BLaER1 treated with 17β-estradiol and CSF1 and Interleukin-3, amounts not matched to agents 10 nM and 100 nM (cell line): ENCODE measurements at regions not wholly inside any gene's neighbourhood (a gene's known extent, or its start where the extent isn't known, plus 50 kb on each side); places are given as distances from the start of the nearest gene placed in this dataset.

Experiments used
- H3K27ac ChIP-seq, 11 experiments: shearing (Covaris generic); formaldehyde crosslinking; 2 replicates each; pipeline ENCODE4 v1.8.1; 2022
- H3K27me3 ChIP-seq, 11 experiments: shearing (Covaris generic); formaldehyde crosslinking; 2 replicates each; pipeline ENCODE4 v1.8.1; 2022
- H3K36me3 ChIP-seq, 11 experiments: shearing (Covaris generic); formaldehyde crosslinking; 2 replicates each; pipeline ENCODE4 v1.8.1; 2022
- H3K4me1 ChIP-seq, 10 experiments: shearing (Covaris generic); formaldehyde crosslinking; 2 replicates each; pipeline ENCODE4 v1.8.1; 2022
- H3K4me2 ChIP-seq, 11 experiments: shearing (Covaris generic); formaldehyde crosslinking; 2 replicates each; pipeline ENCODE4 v1.8.1; 2022
- H3K4me3 ChIP-seq, 10 experiments: shearing (Covaris generic); formaldehyde crosslinking; 2 replicates each; pipeline ENCODE4 v1.8.1; 2022
- H3K9ac ChIP-seq, 11 experiments: shearing (Covaris generic); formaldehyde crosslinking; 2 replicates each; pipeline ENCODE4 v1.8.1; 2022
- H3K9me3 ChIP-seq, 11 experiments: shearing (Covaris generic); formaldehyde crosslinking; replicated peaks in 1 of 11; 2 replicates each; pipeline ENCODE4 v1.8.1; 2022
- H4K20me1 ChIP-seq, 11 experiments: shearing (Covaris generic); formaldehyde crosslinking; 2 replicates each; pipeline ENCODE4 v1.8.1; 2022
- Cebpa-rat ChIP-seq, 11 experiments: shearing (Covaris generic); IDR thresholded peaks; 2 replicates each; pipeline ENCODE4 v1.8.1; 2022

DNA sequence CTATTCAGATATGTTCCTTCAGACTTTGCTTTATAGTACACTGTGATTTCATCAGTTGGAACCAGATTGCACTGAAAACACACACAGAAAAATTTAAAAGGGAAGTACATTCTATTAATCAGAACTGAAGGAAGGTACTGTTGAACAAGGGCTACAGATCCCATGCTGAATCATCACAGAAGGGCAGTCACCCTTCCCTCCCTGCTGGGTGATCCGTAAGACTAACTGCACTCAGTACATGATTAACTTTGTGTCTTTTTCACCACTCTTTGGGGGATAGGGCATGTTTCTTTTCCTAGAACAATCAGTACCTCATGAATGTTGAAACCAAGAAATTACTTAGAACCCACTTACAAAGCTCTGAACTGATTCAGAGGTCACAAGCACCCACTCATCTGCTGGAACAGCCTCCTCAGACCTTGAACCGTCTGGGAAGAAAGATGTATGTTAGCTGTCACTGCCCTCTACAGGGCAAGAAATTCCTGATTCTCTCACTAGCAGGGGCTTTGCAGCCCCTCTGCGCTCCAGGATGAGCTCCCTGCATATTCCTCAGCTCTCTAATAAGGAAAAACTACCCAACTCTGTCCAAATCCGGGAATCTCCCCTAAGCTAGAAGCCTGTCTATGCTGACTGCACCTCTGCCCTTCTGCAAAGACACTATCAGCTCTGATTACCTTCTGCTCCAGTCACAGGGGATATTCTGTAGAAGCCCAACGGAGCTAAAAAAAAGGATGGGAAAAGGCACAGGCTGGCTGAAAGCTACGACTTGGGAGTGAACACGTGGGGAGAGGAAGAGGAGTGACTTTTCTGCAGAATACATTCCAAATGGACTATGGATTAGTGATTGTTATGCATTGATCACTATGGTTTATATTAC is 51.0 kb downstream of the IARS1 start:
- no peak overlapping the region for H3K4me3 ChIP-seq
- H3K36me3 ChIP-seq = peaks cover 100% of the 10 kb centered on the region in 11 experiments
- no peak for TF ChIP-seq Cebpa-rat (IDR thresholded peaks at IDR 0.05)

DNA sequence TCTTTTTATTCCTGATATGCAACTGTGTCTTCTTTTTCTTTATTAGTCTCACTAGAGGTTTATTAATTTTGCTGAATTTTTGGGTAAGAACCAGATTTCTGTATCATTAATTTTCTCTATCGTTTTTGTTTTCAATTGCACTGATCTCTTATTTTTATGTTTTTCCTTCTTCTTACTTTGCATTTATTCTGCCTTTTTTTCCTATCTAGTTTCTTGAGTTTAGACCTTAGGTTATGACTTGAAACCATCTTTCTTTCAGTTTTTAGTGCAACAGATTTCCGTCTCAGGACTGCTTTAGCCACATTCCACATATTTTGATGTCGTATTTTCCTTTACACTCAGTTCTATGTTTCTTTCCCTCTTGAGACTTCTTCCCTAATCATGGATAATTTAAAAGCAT is 56.6 kb downstream of the IARS1 start:
- no peak for TF ChIP-seq Cebpa-rat (IDR thresholded peaks at IDR 0.05)
- H3K27ac ChIP-seq = no peak overlapping the region
- no peak overlapping the region for H3K9ac ChIP-seq
- H3K27me3 ChIP-seq = no peaks in the 10 kb centered on the region
- peaks cover 98 to 100% (median 100%) of the 10 kb centered on the region in 11 experiments for H3K36me3 ChIP-seq
- no peak overlapping the region for H3K4me2 ChIP-seq
- no peaks in the 10 kb centered on the region for H3K4me1 ChIP-seq
- no peaks in the 10 kb centered on the region for H3K9me3 ChIP-seq
- peaks cover 0 to 39% (median 0%) of the 10 kb centered on the region in 11 experiments; a peak in 4 of 22 replicates for H4K20me1 ChIP-seq
- H3K4me3 ChIP-seq = no peak overlapping the region

More for the DNA sequence above, 51.0 kb downstream of the IARS1 start:
- H3K4me1 ChIP-seq = no peaks in the 10 kb centered on the region
- H3K9me3 ChIP-seq = no peaks in the 10 kb centered on the region
- no peak overlapping the region for H3K4me2 ChIP-seq
- H3K27me3 ChIP-seq = no peaks in the 10 kb centered on the region
- H4K20me1 ChIP-seq = peaks cover 0 to 71% (median 9%) of the 10 kb centered on the region in 11 experiments; a peak in 12 of 22 replicates
- peak overlapping the region in 1 of 11 experiments; percentile 13; a peak in 1 of 22 replicates for H3K9ac ChIP-seq
- no peak overlapping the region for H3K27ac ChIP-seq

DNA sequence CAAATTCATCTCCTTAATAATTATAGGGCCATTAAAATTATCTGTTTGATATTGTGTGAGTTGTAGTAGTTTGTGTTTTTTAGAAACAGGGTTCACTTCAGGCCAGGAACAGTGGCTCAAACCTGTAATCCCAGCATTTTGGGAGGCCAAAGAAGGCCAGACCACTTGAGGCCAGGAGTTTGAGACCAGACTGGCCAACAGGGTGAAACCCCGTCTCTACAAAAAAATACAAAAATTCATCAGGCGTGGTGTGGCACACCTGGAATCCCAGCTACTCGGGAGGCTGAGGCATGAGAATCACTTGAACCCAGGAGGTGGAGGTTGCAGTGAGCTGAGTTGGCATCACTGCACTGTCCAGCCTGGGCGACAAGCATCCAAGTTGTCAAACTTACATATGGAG is 57.0 kb downstream of the IARS1 start:
- TF ChIP-seq Cebpa-rat (IDR thresholded peaks at IDR 0.05) = no peak
- no peaks in the 10 kb centered on the region for H3K27me3 ChIP-seq
- H3K36me3 ChIP-seq = peaks cover 96 to 100% (median 100%) of the 10 kb centered on the region in 11 experiments
- H3K9me3 ChIP-seq = peaks cover 0 to 2% (median 0%) of the 10 kb centered on the region in 11 experiments; a peak in 2 of 22 replicates
- H3K4me1 ChIP-seq = no peaks in the 10 kb centered on the region
- H3K4me3 ChIP-seq = no peak overlapping the region
- H4K20me1 ChIP-seq = peaks cover 0 to 34% (median 0%) of the 10 kb centered on the region in 11 experiments; a peak in 4 of 22 replicates
- H3K4me2 ChIP-seq = no peak overlapping the region
- H3K9ac ChIP-seq = no peak overlapping the region
- H3K27ac ChIP-seq = no peak overlapping the region

DNA sequence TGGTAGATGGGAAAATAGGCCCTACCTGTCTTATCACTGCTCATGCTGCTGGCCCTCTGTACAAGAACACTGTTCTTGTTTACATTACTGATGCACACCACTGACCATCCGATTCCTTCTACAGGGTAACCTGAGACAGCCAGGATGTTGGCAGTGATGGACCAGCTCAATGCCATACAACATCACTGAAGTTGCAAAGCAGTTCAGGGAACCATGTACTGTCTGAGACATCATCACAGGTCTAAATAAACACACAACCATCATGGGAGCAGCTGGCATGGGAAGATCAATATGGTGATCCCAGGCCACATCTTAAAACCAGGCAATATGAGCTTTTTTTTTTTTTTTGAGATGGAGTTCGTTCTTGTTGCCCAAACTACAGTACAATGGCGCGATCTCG is 59.0 kb downstream of the IARS1 start:
- Histone ChIP-seq H3K9me3 (peaks cover 7 to 21% (median 12%) of the 10 kb centered on the region in 11 experiments; a peak in 17 of 22 replicates), H3K9ac (no peak overlapping the region), H3K4me1 (no peaks in the 10 kb centered on the region), H3K4me3 (no peak overlapping the region), H3K36me3 (peaks cover 96 to 100% (median 100%) of the 10 kb centered on the region in 11 experiments), H4K20me1 (peaks cover 0 to 16% (median 0%) of the 10 kb centered on the region in 11 experiments; a peak in 4 of 22 replicates), H3K27me3 (no peaks in the 10 kb centered on the region), H3K4me2 (no peak overlapping the region), H3K27ac (no peak overlapping the region)
- TF ChIP-seq Cebpa-rat (IDR thresholded peaks at IDR 0.05) = no peak

DNA sequence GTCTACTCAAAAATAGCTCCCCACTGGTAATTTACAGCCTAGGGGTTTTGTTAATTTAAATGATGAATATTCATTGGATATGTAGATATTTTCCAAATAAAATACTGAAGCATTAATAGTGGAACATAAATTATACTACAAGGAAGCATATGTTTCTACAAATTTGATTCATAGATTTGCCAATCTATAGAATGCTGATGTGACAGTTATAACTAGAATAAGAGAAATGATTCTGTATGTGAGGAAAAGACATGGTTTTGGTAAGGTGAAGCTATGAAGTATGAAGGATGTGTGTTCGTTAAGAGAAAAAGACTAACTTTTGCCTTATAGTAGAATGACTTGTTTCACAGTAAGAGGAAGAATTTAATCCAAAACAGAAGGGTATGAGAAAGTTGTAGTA is 61.3 kb downstream of the IARS1 start:
- peaks cover 93 to 100% (median 95%) of the 10 kb centered on the region in 11 experiments for H3K36me3 ChIP-seq
- no peak overlapping the region for H3K27ac ChIP-seq
- no peak for TF ChIP-seq Cebpa-rat (IDR thresholded peaks at IDR 0.05)
- H3K4me1 ChIP-seq = no peaks in the 10 kb centered on the region
- H3K9ac ChIP-seq = no peak overlapping the region
- H3K27me3 ChIP-seq = no peaks in the 10 kb centered on the region
- peaks cover 24 to 39% (median 31%) of the 10 kb centered on the region in 11 experiments for H3K9me3 ChIP-seq
- H3K4me2 ChIP-seq = no peak overlapping the region
- peaks cover 0 to 14% (median 0%) of the 10 kb centered on the region in 11 experiments; a peak in 3 of 22 replicates for H4K20me1 ChIP-seq
- H3K4me3 ChIP-seq = no peak overlapping the region

DNA sequence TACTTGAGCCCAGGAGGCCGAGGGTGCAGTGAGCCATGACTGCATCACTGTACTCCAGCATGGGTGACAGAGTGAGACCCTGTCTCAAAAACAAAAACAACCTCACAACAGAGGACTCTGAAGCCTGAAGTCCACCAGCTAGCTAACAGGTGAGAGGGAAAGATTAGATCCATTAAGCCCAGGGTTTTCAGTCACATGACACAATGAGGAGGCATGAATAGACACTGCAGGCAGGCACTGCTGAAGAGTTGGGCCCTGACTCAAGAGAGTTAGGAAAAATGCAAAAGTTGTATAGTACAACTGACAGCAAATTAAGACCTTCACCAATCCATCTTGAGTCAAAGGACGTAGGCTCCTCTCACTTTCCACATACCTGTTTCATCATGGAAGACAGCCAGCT is 64.9 kb downstream of the IARS1 start:
- no peak overlapping the region for H3K4me2 ChIP-seq

DNA sequence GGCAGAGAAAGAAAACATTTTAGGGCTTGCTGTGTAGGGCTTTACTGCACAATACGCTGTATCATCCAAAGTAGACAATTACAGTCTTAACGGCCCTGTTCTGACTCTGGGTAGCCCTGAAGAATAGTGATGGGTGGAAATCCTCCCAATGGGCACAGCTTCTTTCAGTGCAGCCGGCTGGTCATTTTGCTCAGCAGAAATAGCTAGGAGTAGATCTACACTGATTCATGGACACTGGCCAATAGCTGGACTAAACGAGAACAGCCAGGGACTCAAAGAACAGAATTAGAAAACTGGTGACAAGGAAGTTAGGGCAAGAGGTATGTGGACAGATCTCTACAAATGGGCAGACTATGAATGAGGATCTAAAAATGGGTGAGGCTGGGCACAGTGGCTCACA is 69.3 kb downstream of the IARS1 start:
- Histone ChIP-seq H3K4me3 (no peak overlapping the region), H4K20me1 (peaks cover 0 to 49% (median 13%) of the 10 kb centered on the region in 11 experiments; a peak in 12 of 22 replicates), H3K9me3 (peaks cover 22 to 41% (median 36%) of the 10 kb centered on the region in 11 experiments), H3K4me1 (no peaks in the 10 kb centered on the region), H3K9ac (no peak overlapping the region), H3K27ac (no peak overlapping the region), H3K4me2 (no peak overlapping the region), H3K36me3 (peaks cover 76 to 86% (median 81%) of the 10 kb centered on the region in 11 experiments), H3K27me3 (no peaks in the 10 kb centered on the region)
- no peak for TF ChIP-seq Cebpa-rat (IDR thresholded peaks at IDR 0.05)

More for the DNA sequence above, 64.9 kb downstream of the IARS1 start:
- peaks cover 88 to 96% (median 90%) of the 10 kb centered on the region in 11 experiments for H3K36me3 ChIP-seq
- H3K9me3 ChIP-seq = peaks cover 24 to 39% (median 31%) of the 10 kb centered on the region in 11 experiments
- no peaks in the 10 kb centered on the region for H3K27me3 ChIP-seq
- no peak overlapping the region for H3K27ac ChIP-seq
- H3K9ac ChIP-seq = no peak overlapping the region
- H3K4me3 ChIP-seq = peak overlapping the region in 1 of 10 experiments; percentile 34; a peak in 1 of 20 replicates
- no peaks in the 10 kb centered on the region for H3K4me1 ChIP-seq
- no peak for TF ChIP-seq Cebpa-rat (IDR thresholded peaks at IDR 0.05)
- H4K20me1 ChIP-seq = peaks cover 0 to 32% (median 13%) of the 10 kb centered on the region in 11 experiments; a peak in 12 of 22 replicates

- Histone ChIP-seq H3K27ac (no peak overlapping the region), H3K4me1 (no peaks in the 10 kb centered on the region), H3K4me3 (no peak overlapping the region), H3K27me3 (no peaks in the 10 kb centered on the region), H4K20me1 (peaks cover 0 to 49% (median 13%) of the 10 kb centered on the region in 11 experiments; a peak in 12 of 22 replicates), H3K36me3 (peaks cover 72 to 82% (median 77%) of the 10 kb centered on the region in 11 experiments), H3K4me2 (no peak overlapping the region), H3K9me3 (peaks cover 18 to 37% (median 31%) of the 10 kb centered on the region in 11 experiments), H3K9ac (no peak overlapping the region)
- no peak for TF ChIP-seq Cebpa-rat (IDR thresholded peaks at IDR 0.05)
These were observed 69.7 kb downstream of the IARS1 start for GRCh38 chr9:92223758-92224157.
